Peyer's patch (tissue), 4 donors: ENCODE measurements at regions not wholly inside any gene's neighbourhood (a gene's known extent, or its start where the extent isn't known, plus 50 kb on each side); places are given as distances from the start of the nearest gene placed in this dataset.

Experiments used
- POLR2A ChIP-seq, 2 donors: fragments of 450-650 bp; IDR thresholded peaks; one replicate each; pipeline ENCODE4 v1.5.1; 2017; ENCODE audit warnings: antibody characterized with exemption in 2 of 2, mild to moderate bottlenecking in 2 of 2, moderate library complexity in 2 of 2
- TF ChIP-seq, protein P1 (sequence below), 6 experiments: fragments of 450-650 bp in 4 of 6; fragments of 200-600 bp in 2 of 6; sonication (generic) in 1 of 6; IDR thresholded peaks; one replicate each; pipeline ENCODE4 v1.5.1; 2017 to 2019; ENCODE audit warnings: antibody characterized with exemption in 6 of 6, mild to moderate bottlenecking in 3 of 6, moderate library complexity in 1 of 6

DNA sequence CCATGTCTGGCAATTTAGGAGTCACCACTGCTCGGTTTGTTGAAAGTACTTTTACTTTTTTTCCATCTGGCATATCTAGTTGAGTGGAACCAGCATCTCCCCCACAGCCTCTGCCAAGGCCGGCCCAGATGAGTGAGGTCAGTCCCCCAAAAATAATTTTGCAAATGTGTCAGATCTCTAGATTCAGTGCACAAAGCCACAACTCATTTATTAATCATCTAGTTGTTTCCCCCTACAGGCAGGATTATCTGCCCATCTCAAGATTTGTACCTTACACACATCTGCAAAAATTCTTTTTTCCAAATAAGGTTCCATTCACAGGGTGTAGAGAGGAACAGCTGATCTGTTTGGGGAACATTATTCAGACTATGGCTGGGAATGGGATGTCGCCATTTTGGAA is 174.0 kb upstream of the MXRA5 start:
- no peak for TF ChIP-seq POLR2A (IDR thresholded peaks at IDR 0.05)
- TF ChIP-seq, protein P1, sequence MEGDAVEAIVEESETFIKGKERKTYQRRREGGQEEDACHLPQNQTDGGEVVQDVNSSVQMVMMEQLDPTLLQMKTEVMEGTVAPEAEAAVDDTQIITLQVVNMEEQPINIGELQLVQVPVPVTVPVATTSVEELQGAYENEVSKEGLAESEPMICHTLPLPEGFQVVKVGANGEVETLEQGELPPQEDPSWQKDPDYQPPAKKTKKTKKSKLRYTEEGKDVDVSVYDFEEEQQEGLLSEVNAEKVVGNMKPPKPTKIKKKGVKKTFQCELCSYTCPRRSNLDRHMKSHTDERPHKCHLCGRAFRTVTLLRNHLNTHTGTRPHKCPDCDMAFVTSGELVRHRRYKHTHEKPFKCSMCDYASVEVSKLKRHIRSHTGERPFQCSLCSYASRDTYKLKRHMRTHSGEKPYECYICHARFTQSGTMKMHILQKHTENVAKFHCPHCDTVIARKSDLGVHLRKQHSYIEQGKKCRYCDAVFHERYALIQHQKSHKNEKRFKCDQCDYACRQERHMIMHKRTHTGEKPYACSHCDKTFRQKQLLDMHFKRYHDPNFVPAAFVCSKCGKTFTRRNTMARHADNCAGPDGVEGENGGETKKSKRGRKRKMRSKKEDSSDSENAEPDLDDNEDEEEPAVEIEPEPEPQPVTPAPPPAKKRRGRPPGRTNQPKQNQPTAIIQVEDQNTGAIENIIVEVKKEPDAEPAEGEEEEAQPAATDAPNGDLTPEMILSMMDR (IDR thresholded peaks at IDR 0.05) = no peak
